ENCODE measurements at regions not wholly inside any gene's neighbourhood (a gene's known extent, or its start where the extent isn't known, plus 50 kb on each side); places are given as distances from the start of the nearest gene placed in this dataset.

DNA sequence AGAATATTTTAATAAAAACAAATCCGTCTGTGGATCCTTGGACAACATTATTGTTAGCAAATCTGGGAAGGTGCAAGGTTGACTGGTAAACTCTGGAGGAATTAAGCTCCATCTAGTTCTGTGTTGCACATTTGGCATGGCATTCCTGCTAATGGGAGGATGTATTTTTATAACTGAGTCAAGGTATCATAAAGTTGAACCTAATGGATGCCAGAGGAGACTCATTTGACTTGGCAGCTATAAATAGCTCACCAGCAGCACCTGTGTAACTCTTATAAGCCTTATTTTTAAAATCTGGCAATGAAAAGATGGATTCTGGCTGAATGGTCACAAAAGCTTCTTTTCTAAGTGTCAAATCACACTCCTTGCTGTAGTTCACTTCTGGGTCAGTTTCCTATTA lies 118.5 kb upstream of the ADAMTS5 start:
- Mint-ChIP-seq H3K27me3 (ENCODE audit: insufficient read depth, low read depth) (no peaks in the 10 kb centered on the region), H3K27ac (no peak overlapping the region), H3K4me1 (no peaks in the 10 kb centered on the region), H3K36me3 (no peaks in the 10 kb centered on the region), H3K9me3 (no peaks in the 10 kb centered on the region), H3K4me3 (no peak overlapping the region)
- Histone ChIP-seq H3K4me3 (no peak overlapping the region), H3K4me2 (no peak overlapping the region), H3K36me3 (no peaks in the 10 kb centered on the region), H4K20me1 (ENCODE audit: low read depth) (no peaks in the 10 kb centered on the region), H3K79me2 (ENCODE audit: low read depth) (no peaks in the 10 kb centered on the region), H3K27me3 (no peaks in the 10 kb centered on the region), H2AFZ (replicated peaks) (no peak overlapping the region), H3F3A (ENCODE audit: low read depth) (no peaks in the 10 kb centered on the region), H3K4me1 (no peaks in the 10 kb centered on the region), H3K9me3 (ENCODE audit: low read depth) (no peaks in the 10 kb centered on the region), H3K27ac (no peak overlapping the region), H3K9ac (no peak overlapping the region)
- TF ChIP-seq, protein P1, sequence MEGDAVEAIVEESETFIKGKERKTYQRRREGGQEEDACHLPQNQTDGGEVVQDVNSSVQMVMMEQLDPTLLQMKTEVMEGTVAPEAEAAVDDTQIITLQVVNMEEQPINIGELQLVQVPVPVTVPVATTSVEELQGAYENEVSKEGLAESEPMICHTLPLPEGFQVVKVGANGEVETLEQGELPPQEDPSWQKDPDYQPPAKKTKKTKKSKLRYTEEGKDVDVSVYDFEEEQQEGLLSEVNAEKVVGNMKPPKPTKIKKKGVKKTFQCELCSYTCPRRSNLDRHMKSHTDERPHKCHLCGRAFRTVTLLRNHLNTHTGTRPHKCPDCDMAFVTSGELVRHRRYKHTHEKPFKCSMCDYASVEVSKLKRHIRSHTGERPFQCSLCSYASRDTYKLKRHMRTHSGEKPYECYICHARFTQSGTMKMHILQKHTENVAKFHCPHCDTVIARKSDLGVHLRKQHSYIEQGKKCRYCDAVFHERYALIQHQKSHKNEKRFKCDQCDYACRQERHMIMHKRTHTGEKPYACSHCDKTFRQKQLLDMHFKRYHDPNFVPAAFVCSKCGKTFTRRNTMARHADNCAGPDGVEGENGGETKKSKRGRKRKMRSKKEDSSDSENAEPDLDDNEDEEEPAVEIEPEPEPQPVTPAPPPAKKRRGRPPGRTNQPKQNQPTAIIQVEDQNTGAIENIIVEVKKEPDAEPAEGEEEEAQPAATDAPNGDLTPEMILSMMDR (IDR thresholded peaks at IDR 0.05), result no peak
- no peak for DNase-seq (ENCODE audit: low spot score)

DNA sequence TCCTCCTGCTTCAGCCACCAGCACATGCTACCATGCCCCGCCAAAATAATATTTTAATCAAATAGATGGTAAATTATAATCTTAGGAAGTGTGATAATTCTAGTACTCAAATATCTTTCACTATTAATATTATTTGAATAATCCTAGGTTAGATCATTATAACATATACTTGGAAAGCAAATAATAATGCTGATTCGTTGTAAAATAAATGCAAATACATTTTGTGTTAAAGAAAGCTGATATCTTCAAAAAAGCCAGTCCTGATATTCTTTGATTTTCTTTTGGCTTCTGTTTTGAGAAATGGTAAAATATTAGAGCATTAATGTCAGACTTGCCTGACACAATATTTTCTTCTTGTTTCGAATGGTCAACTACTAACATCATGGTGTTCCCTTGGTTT lies 116.3 kb upstream of the ADAMTS5 start:
- H2AFZ ChIP-seq (replicated peaks), result no peak overlapping the region
- no peak overlapping the region for H3K4me2 ChIP-seq
- TF ChIP-seq EZH2phosphoT487 (IDR thresholded peaks at IDR 0.05) (no peak), EZH2 (IDR thresholded peaks at IDR 0.05) (no peak)
- TF ChIP-seq, protein P1 (IDR thresholded peaks at IDR 0.05), result no peak
- H3K36me3 Mint-ChIP-seq, result no peaks in the 10 kb centered on the region
- no peaks in the 10 kb centered on the region for H3K79me2 ChIP-seq (ENCODE audit: low read depth)
- H3K9me3 Mint-ChIP-seq, result no peaks in the 10 kb centered on the region
- peaks cover 4% of the 10 kb centered on the region for H3K4me1 ChIP-seq
- H3K4me3 Mint-ChIP-seq, result no peak overlapping the region
- no peak overlapping the region for H3K9ac ChIP-seq
- no peak overlapping the region for H3K4me3 ChIP-seq
- H4K20me1 ChIP-seq (ENCODE audit: low read depth), result no peaks in the 10 kb centered on the region
- H3F3A ChIP-seq (ENCODE audit: low read depth), result no peaks in the 10 kb centered on the region
- no peak overlapping the region for H3K27ac Mint-ChIP-seq
- peaks cover 13% of the 10 kb centered on the region for H3K4me1 Mint-ChIP-seq
- no peaks in the 10 kb centered on the region for H3K36me3 ChIP-seq
- no peak overlapping the region for H3K27ac ChIP-seq
- no peaks in the 10 kb centered on the region for H3K9me3 ChIP-seq (ENCODE audit: low read depth)
- no peaks in the 10 kb centered on the region for H3K27me3 Mint-ChIP-seq (ENCODE audit: insufficient read depth, low read depth)
- DNase-seq (ENCODE audit: low spot score), result no peak
- H3K27me3 ChIP-seq, result no peaks in the 10 kb centered on the region

DNA sequence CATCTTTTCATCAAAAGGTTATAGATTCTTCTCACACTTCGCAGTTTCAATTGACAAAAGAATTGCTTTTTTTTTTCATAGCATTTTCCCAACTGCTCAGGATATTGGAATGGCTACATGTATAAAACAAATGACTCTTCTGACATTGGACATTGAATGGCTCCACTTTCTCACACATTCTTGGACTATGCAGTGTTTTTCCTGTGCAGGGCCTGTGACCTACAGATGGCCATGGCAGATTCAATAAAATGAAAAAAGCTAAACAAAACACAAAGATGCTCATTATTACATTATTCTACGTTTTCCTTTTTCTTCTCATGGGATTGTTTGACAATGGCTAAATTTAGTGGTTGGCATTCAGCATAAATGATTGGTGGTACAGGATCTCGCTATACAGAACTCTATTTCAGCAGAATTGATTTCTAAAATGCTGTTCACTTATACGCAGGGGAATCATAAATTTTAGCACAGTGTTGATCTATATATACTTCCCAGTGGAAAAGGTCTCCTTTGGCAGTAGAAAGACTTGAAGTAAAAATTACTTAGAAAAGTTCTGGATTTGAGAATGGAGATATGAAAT lies 115.6 kb upstream of the ADAMTS5 start:
- Histone ChIP-seq H3K36me3 (no peaks in the 10 kb centered on the region), H3K27me3 (no peaks in the 10 kb centered on the region), H3K4me1 (peaks cover 4% of the 10 kb centered on the region), H2AFZ (replicated peaks) (no peak overlapping the region), H3K4me3 (no peak overlapping the region), H3F3A (ENCODE audit: low read depth) (no peaks in the 10 kb centered on the region), H3K4me2 (no peak overlapping the region), H3K9ac (no peak overlapping the region), H3K9me3 (ENCODE audit: low read depth) (no peaks in the 10 kb centered on the region), H3K27ac (no peak overlapping the region), H4K20me1 (ENCODE audit: low read depth) (no peaks in the 10 kb centered on the region), H3K79me2 (ENCODE audit: low read depth) (no peaks in the 10 kb centered on the region)
- no peak for TF ChIP-seq EZH2 (IDR thresholded peaks at IDR 0.05)
- TF ChIP-seq, protein P1 (IDR thresholded peaks at IDR 0.05), result no peak
- no peak for TF ChIP-seq EZH2phosphoT487 (IDR thresholded peaks at IDR 0.05)
- H3K27me3 Mint-ChIP-seq (ENCODE audit: insufficient read depth, low read depth), result no peaks in the 10 kb centered on the region
- no peaks in the 10 kb centered on the region for H3K36me3 Mint-ChIP-seq
- DNase-seq (ENCODE audit: low spot score), result no peak
- H3K27ac Mint-ChIP-seq, result no peak overlapping the region
- H3K9me3 Mint-ChIP-seq, result no peaks in the 10 kb centered on the region
- H3K4me1 Mint-ChIP-seq, result peaks cover 16% of the 10 kb centered on the region
- H3K4me3 Mint-ChIP-seq, result no peak overlapping the region
